ENCODE measurements at regions not wholly inside any gene's neighbourhood (a gene's known extent, or its start where the extent isn't known, plus 50 kb on each side); places are given as distances from the start of the nearest gene placed in this dataset.

DNA sequence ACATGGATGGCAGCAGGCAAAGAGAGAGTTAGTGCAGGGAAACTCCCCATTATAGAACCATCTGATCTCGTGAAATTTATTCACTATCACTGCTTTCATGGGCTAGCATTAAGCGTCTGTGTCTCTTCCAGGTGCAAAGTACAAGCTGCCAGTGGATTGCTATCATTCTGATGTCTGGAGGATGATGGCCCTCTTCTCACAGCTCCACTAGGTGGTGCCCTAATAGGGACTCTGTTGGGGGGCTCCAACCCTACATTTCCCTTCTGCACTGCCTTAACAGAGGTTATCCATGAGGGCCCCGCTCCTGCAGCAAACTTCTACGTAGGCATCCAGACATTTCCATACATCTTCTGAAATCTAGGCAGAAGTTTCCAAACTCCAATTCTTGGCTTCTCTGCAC is 347.8 kb upstream of the HS3ST5 start (continued):
- TF ChIP-seq MYNN (IDR thresholded peaks at IDR 0.05) (no peak), MYNN (CRISPR knock-in tag; IDR thresholded peaks at IDR 0.05) (no peak), ETV6 (IDR thresholded peaks at IDR 0.05; ENCODE audit: borderline replicate concordance in 1 of 2, low read depth in 2 of 2, low read length in 1 of 2) (no peak), ETV6 (CRISPR knock-in tag; IDR thresholded peaks at IDR 0.05; ENCODE audit: borderline replicate concordance) (no peak)

DNA sequence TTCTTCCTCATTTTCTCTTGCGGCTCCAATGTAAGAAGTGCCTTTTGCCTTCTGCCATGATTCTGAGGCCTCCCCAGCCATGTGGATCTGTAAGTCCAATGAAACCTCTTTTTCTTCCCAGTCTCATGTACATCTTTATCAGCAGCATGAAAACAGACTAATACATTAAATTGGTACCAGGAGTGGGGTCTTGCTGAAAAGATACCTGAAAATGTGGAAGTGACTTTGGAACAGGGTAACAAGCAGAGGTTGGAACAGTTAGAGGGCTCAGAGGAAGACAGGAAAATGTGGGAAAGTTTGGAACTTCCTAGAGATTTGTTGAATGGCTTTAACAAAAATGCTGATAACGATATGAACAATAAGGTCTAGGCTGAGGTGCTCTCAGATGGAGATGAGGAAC is 316.7 kb upstream of the HS3ST5 start:
- POLR2A ChIA-PET = no interaction called here
- 0% methylated on average over 2 of the region's 2 CpGs for WGBS (ENCODE audit: insufficient coverage, low coverage, missing lambda C conversion rate)
- TF ChIP-seq ZNF263 (CRISPR knock-in tag; IDR thresholded peaks at IDR 0.05; ENCODE audit: borderline replicate concordance) (no peak), GATAD2A (IDR thresholded peaks at IDR 0.05) (no peak), ZNF707 (CRISPR knock-in tag; conservative IDR thresholded peaks at IDR 0.05) (peak; percentile 80)
- TF ChIP-seq, protein P1, sequence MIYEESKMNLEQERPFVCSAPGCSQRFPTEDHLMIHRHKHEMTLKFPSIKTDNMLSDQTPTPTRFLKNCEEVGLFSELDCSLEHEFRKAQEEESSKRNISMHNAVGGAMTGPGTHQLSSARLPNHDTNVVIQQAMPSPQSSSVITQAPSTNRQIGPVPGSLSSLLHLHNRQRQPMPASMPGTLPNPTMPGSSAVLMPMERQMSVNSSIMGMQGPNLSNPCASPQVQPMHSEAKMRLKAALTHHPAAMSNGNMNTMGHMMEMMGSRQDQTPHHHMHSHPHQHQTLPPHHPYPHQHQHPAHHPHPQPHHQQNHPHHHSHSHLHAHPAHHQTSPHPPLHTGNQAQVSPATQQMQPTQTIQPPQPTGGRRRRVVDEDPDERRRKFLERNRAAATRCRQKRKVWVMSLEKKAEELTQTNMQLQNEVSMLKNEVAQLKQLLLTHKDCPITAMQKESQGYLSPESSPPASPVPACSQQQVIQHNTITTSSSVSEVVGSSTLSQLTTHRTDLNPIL (CRISPR knock-in tag; IDR thresholded peaks at IDR 0.05) = no peak
- TF ChIP-seq, protein P2, sequence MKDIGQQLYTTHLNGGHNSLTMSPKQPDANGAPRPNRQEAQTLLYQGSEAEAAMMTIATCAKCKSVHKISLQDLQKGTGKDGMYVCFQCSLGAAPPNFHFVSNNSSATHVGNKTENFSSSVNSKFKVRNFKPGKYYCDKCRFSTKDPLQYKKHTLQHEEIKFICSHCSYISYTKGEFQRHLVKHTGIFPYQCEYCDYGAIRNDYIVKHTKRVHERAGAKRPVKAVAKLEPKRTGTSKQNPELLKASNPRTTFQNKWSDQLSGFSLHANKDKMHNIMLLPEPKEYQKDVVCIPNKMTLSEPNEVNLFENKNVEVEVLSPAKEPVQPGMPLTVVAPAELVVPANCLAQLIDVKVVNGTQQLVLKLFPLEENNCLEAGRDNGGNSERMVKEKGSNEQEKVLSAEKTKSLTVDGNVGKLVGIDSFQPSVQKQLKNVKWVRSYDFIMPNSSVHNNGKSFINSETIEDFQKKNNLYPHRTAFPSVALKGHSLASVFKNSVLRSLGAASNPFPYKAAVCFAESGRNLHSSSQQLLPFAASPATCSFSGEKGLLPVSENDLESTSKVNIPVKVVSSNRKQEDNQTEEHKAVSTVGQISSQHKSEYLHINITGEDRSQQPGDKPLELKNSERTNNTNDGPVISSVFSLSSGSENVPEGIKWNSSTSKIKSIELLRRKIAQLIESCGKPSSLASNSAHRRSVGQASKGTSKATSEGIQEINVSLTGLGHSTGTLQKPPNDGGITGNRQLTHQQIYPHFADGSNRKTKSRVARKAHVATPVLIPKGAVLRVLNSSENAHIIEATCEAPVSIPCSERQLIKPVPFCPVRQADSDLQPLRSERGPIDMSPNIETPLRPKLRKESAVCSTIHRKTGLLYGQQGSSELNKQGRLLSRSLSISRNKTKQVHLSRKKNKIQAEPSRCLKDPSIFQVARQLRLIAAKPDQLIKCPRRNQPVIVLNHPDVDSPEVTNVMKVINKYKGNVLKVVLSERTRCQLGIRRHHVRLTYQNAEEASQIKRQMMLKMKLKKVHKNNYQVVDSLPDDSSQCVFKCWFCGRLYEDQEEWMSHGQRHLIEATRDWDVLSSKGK (CRISPR knock-in tag; IDR thresholded peaks at IDR 0.05) = no peak
- no TSS peak for BruUV-seq (replicated peaks)
- DNase-seq (ENCODE audit: extremely low read depth in 1 of 4, low spot score in 3 of 4) (no peak), FAIRE-seq (no peak), ATAC-seq (no peak)
- Histone ChIP-seq H3K4me1 (replicated peaks in 1 of 2; ENCODE audit: control insufficient read depth in 2 of 2, insufficient read depth in 2 of 2, low read length in 2 of 2) (no peaks in the 10 kb centered on the region), H3K79me2 (ENCODE audit: control insufficient read depth, insufficient read depth, low read length) (no peaks in the 10 kb centered on the region), H2AFZ (ENCODE audit: low read depth, low read length) (no peak overlapping the region), H3K4me2 (ENCODE audit: insufficient read depth, low read length) (no peak overlapping the region), H3K27ac (ENCODE audit: extremely low read depth, low read depth, low read length) (no peak overlapping the region), H3K9me1 (ENCODE audit: control insufficient read depth, insufficient read depth, low read length) (no peaks in the 10 kb centered on the region), H3K9me3 (replicated peaks; ENCODE audit: control insufficient read depth, insufficient read depth, low read depth, low read length) (peaks cover 2% of the 10 kb centered on the region; the same call in 1 of the 2 replicates), H3K36me3 (ENCODE audit: control insufficient read depth, insufficient read depth, low read length) (no peaks in the 10 kb centered on the region), H3K27me3 (ENCODE audit: control insufficient read depth in 2 of 2, insufficient read depth in 2 of 2, low read length in 2 of 2) (no peaks in the 10 kb centered on the region), H3K4me3 (no peak overlapping the region), H4K20me1 (replicated peaks; ENCODE audit: control insufficient read depth, insufficient read depth, low read length) (no peaks in the 10 kb centered on the region), H3K9ac (ENCODE audit: insufficient read depth in 1 of 2, low read depth in 2 of 2, low read length in 2 of 2) (no peak overlapping the region)
- in situ Hi-C loops (cut with MboI) (no loop called here), intact Hi-C loops (cut with micrococcal nuclease) (no loop called here)
- CTCF ChIA-PET (ENCODE audit: low intra/inter-chr PET ratio) = no interaction called here

All from K562 (cell line).